ENCODE measurements at regions not wholly inside any gene's neighbourhood (a gene's known extent, or its start where the extent isn't known, plus 50 kb on each side); places are given as distances from the start of the nearest gene placed in this dataset.

GRCh38 chr6:40340957-40341356 lies 246.2 kb downstream of the LRFN2 start:
- intact Hi-C loops (cut with micrococcal nuclease), result no loop called here
- peaks cover 8% of the 10 kb centered on the region for H3K4me1 ChIP-seq
- peaks cover 59% of the 10 kb centered on the region for H3K27me3 ChIP-seq (ENCODE audit: low read depth)
- no peak overlapping the region for H3K27ac ChIP-seq (replicated peaks)
- H3K36me3 ChIP-seq, result no peaks in the 10 kb centered on the region
- TF ChIP-seq CTCF (IDR thresholded peaks at IDR 0.05; ENCODE audit: borderline replicate concordance), result no peak
- DNase-seq, result no peak
- H3K4me3 ChIP-seq, result no peak overlapping the region
- H3K9me3 ChIP-seq (replicated peaks), result no peaks in the 10 kb centered on the region

DNA sequence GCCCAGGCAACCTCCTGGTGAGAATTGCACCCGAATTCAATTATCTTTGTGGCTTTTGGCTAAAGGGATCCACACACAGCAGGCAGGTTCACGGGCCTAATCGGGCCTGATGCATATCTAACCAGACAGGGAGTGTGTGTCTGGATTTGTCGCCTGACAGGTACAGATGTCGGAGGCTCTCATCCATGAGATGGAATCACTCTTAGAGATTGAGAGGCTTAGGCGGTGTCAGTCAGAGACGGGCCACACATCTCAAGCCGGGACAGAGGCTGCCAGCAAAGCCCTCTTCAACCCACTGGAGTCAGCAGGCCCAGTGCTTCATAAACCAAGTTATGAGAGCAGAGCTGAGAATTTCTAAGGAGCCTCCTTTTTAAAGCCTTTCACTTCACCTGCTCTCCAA lies 247.0 kb downstream of the LRFN2 start:
- intact Hi-C loops (cut with micrococcal nuclease), result no loop called here
- Histone ChIP-seq H3K4me3 (no peak overlapping the region), H3K4me1 (peaks cover under 1% of the 10 kb centered on the region), H3K36me3 (no peaks in the 10 kb centered on the region), H3K27me3 (ENCODE audit: low read depth) (peaks cover 67% of the 10 kb centered on the region), H3K27ac (replicated peaks) (no peak overlapping the region), H3K9me3 (replicated peaks) (no peaks in the 10 kb centered on the region)
- no peak for DNase-seq
- TF ChIP-seq CTCF (IDR thresholded peaks at IDR 0.05; ENCODE audit: borderline replicate concordance), result no peak

GRCh38 chr6:40338306-40338705 lies 248.9 kb downstream of the LRFN2 start:
- Histone ChIP-seq H3K27me3 (ENCODE audit: low read depth) (peaks cover 86% of the 10 kb centered on the region), H3K4me3 (no peak overlapping the region), H3K4me1 (no peaks in the 10 kb centered on the region), H3K36me3 (no peaks in the 10 kb centered on the region), H3K27ac (replicated peaks) (no peak overlapping the region), H3K9me3 (replicated peaks) (no peaks in the 10 kb centered on the region)
- intact Hi-C loops (cut with micrococcal nuclease), result no loop called here
- no peak for TF ChIP-seq CTCF (IDR thresholded peaks at IDR 0.05; ENCODE audit: borderline replicate concordance)
- DNase-seq, result no peak

DNA sequence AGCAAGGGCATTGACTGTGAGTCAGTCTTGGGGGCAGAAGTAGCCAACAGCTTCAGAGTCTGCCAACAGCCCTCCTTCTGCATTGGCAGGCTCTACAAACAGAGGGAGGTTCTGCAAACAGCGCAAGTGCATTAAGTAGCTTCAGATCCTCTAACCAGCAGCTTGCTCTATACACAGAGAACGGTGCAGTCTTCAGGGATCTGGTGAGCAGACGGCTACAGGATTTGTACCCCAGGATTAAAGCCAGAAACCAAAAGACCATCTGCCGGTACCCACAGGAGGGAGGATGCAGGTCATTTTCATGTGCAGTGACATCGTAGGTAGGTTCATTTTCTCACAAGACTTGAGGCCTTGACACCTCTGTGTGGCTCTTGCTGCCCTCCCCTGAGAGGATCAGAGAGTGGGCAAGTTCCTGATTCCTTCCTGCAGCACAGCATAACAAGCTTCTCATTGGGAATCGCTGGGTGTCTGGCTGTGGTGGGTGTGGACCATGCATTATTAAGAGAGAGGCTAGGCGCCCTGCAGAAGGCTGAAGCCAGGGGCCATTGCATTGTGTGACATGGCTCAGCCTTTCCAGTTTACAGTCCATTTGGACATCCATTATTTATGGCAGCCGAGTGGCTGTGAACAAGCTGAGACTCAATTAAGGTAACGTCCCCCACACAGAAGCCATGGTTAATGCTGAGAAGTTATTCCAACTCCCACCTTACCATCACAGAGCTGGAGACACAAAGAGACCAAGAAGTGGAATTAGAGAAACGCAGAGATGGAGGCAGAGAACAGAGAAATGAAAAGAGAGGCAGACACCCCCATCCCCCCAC lies 250.0 kb downstream of the LRFN2 start:
- Histone ChIP-seq H3K4me3 (no peak overlapping the region), H3K36me3 (no peaks in the 10 kb centered on the region), H3K27me3 (ENCODE audit: low read depth) (peaks cover 97% of the 10 kb centered on the region), H3K27ac (replicated peaks) (no peak overlapping the region), H3K4me1 (no peaks in the 10 kb centered on the region), H3K9me3 (replicated peaks) (no peaks in the 10 kb centered on the region)
- intact Hi-C loops (cut with micrococcal nuclease), result no loop called here
- no peak for TF ChIP-seq CTCF (IDR thresholded peaks at IDR 0.05; ENCODE audit: borderline replicate concordance)
- no peak for DNase-seq

DNA sequence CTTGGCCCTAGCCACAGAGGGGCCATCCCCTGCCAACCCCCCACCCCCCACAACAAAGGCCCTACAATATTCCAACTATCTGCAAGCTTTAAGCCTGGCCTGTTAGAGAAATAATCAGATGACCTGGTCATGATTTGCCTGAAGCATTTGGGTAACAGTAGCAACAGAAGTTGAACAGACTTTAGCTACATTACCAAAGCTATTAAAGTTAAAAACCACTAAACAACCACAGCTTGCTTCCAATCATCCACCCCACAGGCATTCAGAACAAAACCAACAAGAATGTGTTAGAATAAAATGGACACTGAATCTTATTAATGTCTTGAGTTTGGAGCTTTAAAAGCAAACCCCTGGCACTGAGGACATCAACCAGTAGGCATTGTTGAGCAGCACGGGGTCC lies 250.9 kb downstream of the LRFN2 start:
- H3K4me3 ChIP-seq, result no peak overlapping the region
- no peak for DNase-seq
- intact Hi-C loops (cut with micrococcal nuclease), result no loop called here
- H3K36me3 ChIP-seq, result no peaks in the 10 kb centered on the region
- H3K4me1 ChIP-seq, result no peaks in the 10 kb centered on the region
- no peaks in the 10 kb centered on the region for H3K9me3 ChIP-seq (replicated peaks)
- no peak overlapping the region for H3K27ac ChIP-seq (replicated peaks)
- TF ChIP-seq CTCF (IDR thresholded peaks at IDR 0.05; ENCODE audit: borderline replicate concordance), result no peak
- peaks cover 100% of the 10 kb centered on the region for H3K27me3 ChIP-seq (ENCODE audit: low read depth)

Measured in left ventricle myocardium inferior (tissue), 1 donor.